ENCODE measurements at regions not wholly inside any gene's neighbourhood (a gene's known extent, or its start where the extent isn't known, plus 50 kb on each side); places are given as distances from the start of the nearest gene placed in this dataset.

GRCh38 chr2:128750328-128751165, 431.9 kb upstream of the HS6ST1 start:
- Histone ChIP-seq H3K79me2 (ENCODE audit: insufficient read depth, low read length) (no peaks in the 10 kb centered on the region), H4K20me1 (ENCODE audit: insufficient read depth, low read length) (no peaks in the 10 kb centered on the region; the same call in 1 of the 2 replicates), H3K9me3 (ENCODE audit: low read length) (no peaks in the 10 kb centered on the region), H3K9ac (ENCODE audit: insufficient read depth, low read depth, low read length) (no peak overlapping the region), H3K4me3 (replicated peaks in 1 of 3; ENCODE audit: insufficient read depth in 1 of 3, low read depth in 2 of 3, low read length in 3 of 3) (no peak overlapping the region), H2AFZ (ENCODE audit: low read length) (no peak overlapping the region), H3K36me3 (replicated peaks in 1 of 2; ENCODE audit: control insufficient read depth in 1 of 2, insufficient read depth in 2 of 2, low read length in 2 of 2) (no peaks in the 10 kb centered on the region), H3K4me1 (ENCODE audit: insufficient read depth, low read length) (no peaks in the 10 kb centered on the region), H3K4me2 (ENCODE audit: low read depth, low read length) (no peak overlapping the region), H3K27me3 (ENCODE audit: control insufficient read depth in 1 of 2, insufficient read depth in 2 of 2, low read length in 2 of 2) (peaks cover 3 to 64% of the 10 kb centered on the region in 2 experiments; a peak in 3 of 5 replicates), H3K27ac (ENCODE audit: extremely low read length, insufficient read depth, low read length) (no peak overlapping the region)
- ATAC-seq = peak; percentile 47
- POLR2A ChIA-PET = no interaction called here
- 20% methylated on average over 12 of the region's 12 CpGs for WGBS (ENCODE audit: low lambda C conversion rate)
- no peak for DNase-seq (ENCODE audit: low spot score)
- TF ChIP-seq SNAPC4 (CRISPR knock-in tag; IDR thresholded peaks at IDR 0.05) (no peak), MNT (IDR thresholded peaks at IDR 0.05) (peak; percentile 61; the same call in 1 of the 2 replicates)
- CTCF ChIA-PET (ENCODE audit: low intra/inter-chr PET ratio, low total read pairs) = no interaction called here
- intact Hi-C loops (cut with micrococcal nuclease; ENCODE audit: unreplicated experiment) (no loop called here), in situ Hi-C loops (cut with HindIII; ENCODE audit: extremely low pct_ligation_motif_present, low pct_unique_long_range_greater_than_20kb) (loop anchor here (25.0 kb wide), 1 partner anchor 1087 kb away; no protein-coding TSS in a partner anchor)
- no TSS peak for BruUV-seq (replicated peaks)
- no peak for FAIRE-seq
